OCI-LY7 (cell line): ENCODE measurements at regions not wholly inside any gene's neighbourhood (a gene's known extent, or its start where the extent isn't known, plus 50 kb on each side); places are given as distances from the start of the nearest gene placed in this dataset.

Source experiments
- BruUV-seq: library from RNA; stranded (reverse); fragments of 400-500 nt; replicated peaks from 2 replicates; lab custom pipeline; 2021; lab: Mats Ljungman, UMichigan
- CTCF ChIA-PET: fragments of 300-600 bp; sonication (Branson Sonifier 250); formaldehyde crosslinking; loops from one replicate; lab custom pipeline; 2022; ENCODE audit warnings: antibody characterized with exemption; ENCODE audit not compliant: unreplicated experiment; lab: Charles Lee
- POLR2A ChIA-PET: fragments of 300-600 bp; sonication (Branson Sonifier 250); formaldehyde crosslinking; loops from one replicate; lab custom pipeline; 2022; ENCODE audit warnings: antibody characterized with exemption; lab: Charles Lee
- DNase-seq: peaks from one replicate; pipeline ENCODE4 v3.0.0-alpha.2; 2015; ENCODE audit warnings: low spot score
- H2AFZ ChIP-seq: fragments of 200-600 bp; sonication (generic), shearing (Covaris generic); 2 replicates; pipeline ENCODE4 v1.6.1; 2014; ENCODE audit warnings: mild to moderate bottlenecking, antibody characterized with exemption, low read length, moderate library complexity
- H3K27ac ChIP-seq: fragments of 200-600 bp; sonication (generic); 2 replicates; pipeline ENCODE4 v1.5.1; 2014; ENCODE audit warnings: mixed run types, low read depth, mild to moderate bottlenecking, moderate library complexity, low read length, inconsistent platforms; ENCODE audit not compliant: poor library complexity, severe bottlenecking
- H3K36me3 ChIP-seq: fragments of 200-600 bp; sonication (generic); 2 replicates; pipeline ENCODE4 v1.6.1; 2014; ENCODE audit warnings: mild to moderate bottlenecking, antibody characterized with exemption, low read length, moderate library complexity, mixed read lengths; ENCODE audit not compliant: insufficient read depth
- H3K4me1 ChIP-seq: fragments of 200-600 bp; sonication (generic); 2 replicates; pipeline ENCODE4 v1.5.1; 2014; ENCODE audit warnings: mild to moderate bottlenecking, low read length; ENCODE audit not compliant: insufficient read depth, poor library complexity, severe bottlenecking
- H3K4me2 ChIP-seq: fragments of 200-600 bp; sonication (generic); 2 replicates; pipeline ENCODE4 v1.6.1; 2014; ENCODE audit warnings: mild to moderate bottlenecking, low read length
- H3K4me3 ChIP-seq: fragments of 200-600 bp; sonication (generic); 2 replicates; pipeline ENCODE4 v1.5.1; 2014; ENCODE audit warnings: mild to moderate bottlenecking, low read depth, low read length; ENCODE audit not compliant: poor library complexity, severe bottlenecking
- H3K79me2 ChIP-seq: fragments of 200-600 bp; sonication (generic); 2 replicates; pipeline ENCODE4 v1.6.1; 2016; ENCODE audit warnings: low read depth, mild to moderate bottlenecking, low read length, moderate library complexity, mixed read lengths; ENCODE audit not compliant: insufficient read depth
- H3K9me2 ChIP-seq: fragments of 200-600 bp; sonication (generic); 2 replicates; pipeline ENCODE4 v1.6.1; 2016; ENCODE audit warnings: mild to moderate bottlenecking, low read length, mixed read lengths; ENCODE audit not compliant: insufficient read depth
- H3K9me3 ChIP-seq: fragments of 200-600 bp; sonication (generic); 2 replicates; pipeline ENCODE4 v1.6.1; 2014; ENCODE audit warnings: mild to moderate bottlenecking, mixed run types, low read length, mixed read lengths
- H4K20me1 ChIP-seq: fragments of 200-600 bp; sonication (generic); 2 replicates; pipeline ENCODE4 v1.6.1; 2014; ENCODE audit warnings: mild to moderate bottlenecking, antibody characterized with exemption, low read length, moderate library complexity, mixed read lengths; ENCODE audit not compliant: insufficient read depth
- EZH2phosphoT487 ChIP-seq: fragments of 200-600 bp; sonication (generic); IDR thresholded peaks from 2 replicates; pipeline ENCODE4 v1.6.1; 2018; ENCODE audit warnings: low read depth, borderline replicate concordance, mild to moderate bottlenecking, mixed run types, antibody characterized with exemption, low read length, moderate library complexity, mixed read lengths
- intact Hi-C: fragments of 100-400 bp; cut with micrococcal nuclease; formaldehyde crosslinking; loops from one replicate; pipeline ENCODE4 v1.10.0; 2022; ENCODE audit not compliant: unreplicated experiment
- TF ChIP-seq, protein P1 (sequence below): fragments of 200-600 bp; sonication (generic); conservative IDR thresholded peaks from 2 replicates; pipeline ENCODE4 v1.5.1; 2014; ENCODE audit warnings: mild to moderate bottlenecking, antibody characterized with exemption, low read length, moderate library complexity, mixed read lengths

DNA sequence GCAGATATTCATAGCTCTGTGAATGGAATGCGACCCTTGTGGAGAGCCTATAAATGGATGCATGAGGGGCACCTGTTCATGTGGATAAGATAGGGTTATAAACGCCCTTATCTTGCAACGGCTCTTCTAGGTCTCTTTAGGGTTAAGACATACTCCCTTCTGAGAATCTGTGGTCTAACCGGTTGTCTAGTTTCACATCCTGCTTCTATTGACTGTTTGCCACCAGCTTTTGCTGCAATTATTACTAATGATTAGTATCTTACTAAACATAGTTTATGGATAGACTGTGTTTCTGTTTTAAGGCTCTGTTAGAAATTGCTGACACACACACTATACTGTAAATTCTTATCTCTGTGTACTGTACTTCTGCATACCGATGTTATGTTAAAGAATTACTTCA lies 198.9 kb upstream of the CYLC2 start:
- H3K4me2 ChIP-seq, result no peak overlapping the region
- H3K9me3 ChIP-seq, result no peaks in the 10 kb centered on the region
- intact Hi-C loops, result no loop called here
- H3K36me3 ChIP-seq, result no peaks in the 10 kb centered on the region
- H3K4me1 ChIP-seq, result no peaks in the 10 kb centered on the region
- ChIA-PET CTCF (no interaction called here), POLR2A (interaction anchor here (0.6 kb wide), 1 partner anchor 118 kb away, joined by 3 read pairs; no protein-coding TSS in a partner anchor)
- no peak overlapping the region for H2AFZ ChIP-seq
- no peaks in the 10 kb centered on the region for H3K9me2 ChIP-seq
- H3K27ac ChIP-seq, result no peak overlapping the region
- no peaks in the 10 kb centered on the region for H4K20me1 ChIP-seq
- BruUV-seq, result no TSS peak
- H3K79me2 ChIP-seq, result no peaks in the 10 kb centered on the region
- no peak for DNase-seq
- TF ChIP-seq, protein P1, sequence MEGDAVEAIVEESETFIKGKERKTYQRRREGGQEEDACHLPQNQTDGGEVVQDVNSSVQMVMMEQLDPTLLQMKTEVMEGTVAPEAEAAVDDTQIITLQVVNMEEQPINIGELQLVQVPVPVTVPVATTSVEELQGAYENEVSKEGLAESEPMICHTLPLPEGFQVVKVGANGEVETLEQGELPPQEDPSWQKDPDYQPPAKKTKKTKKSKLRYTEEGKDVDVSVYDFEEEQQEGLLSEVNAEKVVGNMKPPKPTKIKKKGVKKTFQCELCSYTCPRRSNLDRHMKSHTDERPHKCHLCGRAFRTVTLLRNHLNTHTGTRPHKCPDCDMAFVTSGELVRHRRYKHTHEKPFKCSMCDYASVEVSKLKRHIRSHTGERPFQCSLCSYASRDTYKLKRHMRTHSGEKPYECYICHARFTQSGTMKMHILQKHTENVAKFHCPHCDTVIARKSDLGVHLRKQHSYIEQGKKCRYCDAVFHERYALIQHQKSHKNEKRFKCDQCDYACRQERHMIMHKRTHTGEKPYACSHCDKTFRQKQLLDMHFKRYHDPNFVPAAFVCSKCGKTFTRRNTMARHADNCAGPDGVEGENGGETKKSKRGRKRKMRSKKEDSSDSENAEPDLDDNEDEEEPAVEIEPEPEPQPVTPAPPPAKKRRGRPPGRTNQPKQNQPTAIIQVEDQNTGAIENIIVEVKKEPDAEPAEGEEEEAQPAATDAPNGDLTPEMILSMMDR, result no peak
- no peak for TF ChIP-seq EZH2phosphoT487
- no peak overlapping the region for H3K4me3 ChIP-seq

- no peak for DNase-seq
- CTCF ChIA-PET, result no interaction called here
- Histone ChIP-seq H3K4me1 (no peaks in the 10 kb centered on the region), H3K27ac (no peak overlapping the region), H3K4me2 (no peak overlapping the region), H3K36me3 (no peaks in the 10 kb centered on the region), H3K79me2 (no peaks in the 10 kb centered on the region), H3K9me2 (no peaks in the 10 kb centered on the region), H3K9me3 (no peaks in the 10 kb centered on the region), H3K4me3 (no peak overlapping the region), H4K20me1 (no peaks in the 10 kb centered on the region), H2AFZ (no peak overlapping the region)
- POLR2A ChIA-PET, result no interaction called here
- no peak for TF ChIP-seq EZH2phosphoT487
- TF ChIP-seq, protein P1, result no peak
- intact Hi-C loops, result no loop called here
- no TSS peak for BruUV-seq
Observed at GRCh38 chr9:102795532-102795931, 199.6 kb upstream of the CYLC2 start.

- Histone ChIP-seq H3K4me1 (no peaks in the 10 kb centered on the region), H3K36me3 (no peaks in the 10 kb centered on the region), H3K9me3 (no peaks in the 10 kb centered on the region), H4K20me1 (no peaks in the 10 kb centered on the region), H3K4me2 (no peak overlapping the region), H3K79me2 (no peaks in the 10 kb centered on the region), H3K27ac (no peak overlapping the region), H2AFZ (no peak overlapping the region), H3K9me2 (no peaks in the 10 kb centered on the region), H3K4me3 (no peak overlapping the region)
- CTCF ChIA-PET, result no interaction called here
- BruUV-seq, result no TSS peak
- DNase-seq, result no peak
- intact Hi-C loops, result no loop called here
- TF ChIP-seq, protein P1, result no peak
- TF ChIP-seq EZH2phosphoT487, result no peak
- POLR2A ChIA-PET, result no interaction called here
Observed at GRCh38 chr9:102779356-102779755, 215.8 kb upstream of the CYLC2 start.
